Heart right ventricle (tissue), 16 donors: ENCODE measurements at regions not wholly inside any gene's neighbourhood (a gene's known extent, or its start where the extent isn't known, plus 50 kb on each side); places are given as distances from the start of the nearest gene placed in this dataset.

Experiments used
- ATAC-seq, 8 donors: fragments of 200-7000 bp; cut with Tn5 transposase; one replicate each; pipeline ENCODE4 v1.9.1; 2020; ENCODE audit warnings: mild to moderate bottlenecking in 8 of 8, moderate library complexity in 8 of 8, moderate number of reproducible peaks in 1 of 8
- DNase-seq, 2 donors: peaks; one replicate each; pipeline ENCODE4 v3.0.0-alpha.2; 2020
- H3K27ac ChIP-seq, 10 donors: fragments of 200-600 bp; sonication (generic) in 2 of 10; one replicate each; pipeline versions ENCODE4 v1.5.0 to v1.8.0; 2020 to 2022; ENCODE audit warnings: mild to moderate bottlenecking in 3 of 10
- H3K27me3 ChIP-seq, 7 donors: fragments of 200-600 bp; one replicate each; pipeline ENCODE4 v1.8.0; 2021 to 2022; ENCODE audit warnings: mild to moderate bottlenecking in 2 of 7
- H3K36me3 ChIP-seq, 9 donors: fragments of 200-600 bp; sonication (generic) in 1 of 9; one replicate each; pipeline versions ENCODE4 v1.5.0 to v1.8.0; 2020 to 2022; ENCODE audit warnings: mild to moderate bottlenecking in 2 of 9
- H3K4me1 ChIP-seq, 9 donors: fragments of 200-600 bp; sonication (generic) in 1 of 9; one replicate each; pipeline versions ENCODE4 v1.5.0 to v1.8.0; 2020 to 2022; ENCODE audit warnings: mild to moderate bottlenecking in 4 of 9
- H3K4me3 ChIP-seq, 10 donors: fragments of 200-600 bp; sonication (generic) in 2 of 10; one replicate each; pipeline versions ENCODE4 v1.5.0 to v1.8.0; 2020 to 2022; ENCODE audit warnings: mild to moderate bottlenecking in 7 of 10, moderate library complexity in 2 of 10
- H3K9me3 ChIP-seq, 11 donors: fragments of 200-600 bp in 10 of 11; sonication (generic) in 2 of 11; one replicate each; pipeline versions ENCODE4 v1.5.0 to v1.8.0; 2013 to 2022; ENCODE audit warnings: mild to moderate bottlenecking in 2 of 11, control low read depth in 1 of 11, moderate library complexity in 1 of 11
- WGBS, 2 donors: extraction: QIAGEN DNeasy Blood & Tissue Kit; methylation state at CpG; one replicate each; pipeline ENCODE4 v1.1.7; 2013; ENCODE audit warnings: inconsistent platforms in 1 of 2; 5-methylcytosine and 5-hydroxymethylcytosine counted together
- intact Hi-C, 10 donors: fragments of 100-400 bp; cut with DNase I; formaldehyde crosslinking; loops; one replicate each; pipeline versions ENCODE4 v1.11.1 to v1.14.2; 2022
- TF ChIP-seq, protein P1 (sequence below), 9 donors: fragments of 200-600 bp; sonication (generic) in 2 of 9; IDR thresholded peaks; one replicate each; pipeline versions ENCODE4 v1.5.0 to v1.8.0; 2021 to 2022; ENCODE audit warnings: antibody characterized with exemption in 9 of 9, mild to moderate bottlenecking in 5 of 9, moderate library complexity in 1 of 9
- donor health status: Arrhythmogenic right ventricular cardiomyopathy.
- donor health status: ischemic (EF 13 %, LVEDD 7.1; RV severe dilation, severe dysfunction).
- donor health status: healthy with polysubstance abuse.
- donor health status: DM: no; HTN: yes; CAD: no.
- donor health status: DM: no; HTN: no; CAD: no.
- donor health status: ischemic (EF 25% LVEDD 6.9; RV normal size, moderate dysfunction).
- donor health status: ischemic (EF 25% LVEDD 5.7; RV mildly dilated, moderate dysfunction).
- donor health status: healthy.
- donor health status: DM: yes; HTN: yes; CAD: no.
- donor health status: Ischemic cardiomyopathy.
- donor health status: ischemic (EF 35%, LVEDD 5.7; RV mildly dilated, moderate dysfunction).
- donor health status: nonischemic (EF 11% LVEDD 7.7; RV severe dilation, severe dysfunction).
- donor health status: DM: yes; HTN: yes; CAD: no.
- donor health status: PGD.
- donor health status: ischemic (EF 29% LVEDD 5.4; RV normal size, mild dysfunction).
- donor health status: nonischemic (EF 23%, LVEDD 6.1; RV moderate dilation, normal function).

DNA sequence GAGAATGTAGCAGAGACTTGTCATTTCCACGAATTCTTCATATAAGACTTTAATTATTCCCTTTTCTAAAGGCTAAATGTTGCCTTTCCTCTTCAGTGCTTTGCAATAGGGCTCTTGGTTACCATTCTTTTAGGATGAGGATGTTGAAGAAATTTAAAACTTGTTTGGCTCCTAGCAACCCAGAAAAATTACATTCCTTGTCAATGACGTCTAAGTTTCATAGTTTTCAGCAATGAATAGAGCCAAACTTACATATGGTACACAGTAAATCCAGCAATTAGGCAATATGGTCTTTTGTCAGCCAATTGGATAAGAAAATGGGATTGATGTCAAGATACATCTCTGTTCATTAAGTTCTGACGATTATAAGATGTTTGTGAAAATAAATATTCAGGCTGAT lies 1639.6 kb upstream of the PCDH10 start:
- 32 to 44% methylated on average over 3 of the region's 3 CpGs for whole genome bisulfite sequencing, 2 donors
- Histone ChIP-seq H3K4me3 (no peak overlapping the region), H3K27ac (no peak overlapping the region), H3K36me3 (no peaks in the 10 kb centered on the region), H3K27me3 (no peaks in the 10 kb centered on the region), H3K9me3 (no peaks in the 10 kb centered on the region), H3K4me1 (no peaks in the 10 kb centered on the region)
- no peak for ATAC-seq
- intact Hi-C loops, result no loop called here
- DNase-seq, result no peak
- TF ChIP-seq, protein P1, sequence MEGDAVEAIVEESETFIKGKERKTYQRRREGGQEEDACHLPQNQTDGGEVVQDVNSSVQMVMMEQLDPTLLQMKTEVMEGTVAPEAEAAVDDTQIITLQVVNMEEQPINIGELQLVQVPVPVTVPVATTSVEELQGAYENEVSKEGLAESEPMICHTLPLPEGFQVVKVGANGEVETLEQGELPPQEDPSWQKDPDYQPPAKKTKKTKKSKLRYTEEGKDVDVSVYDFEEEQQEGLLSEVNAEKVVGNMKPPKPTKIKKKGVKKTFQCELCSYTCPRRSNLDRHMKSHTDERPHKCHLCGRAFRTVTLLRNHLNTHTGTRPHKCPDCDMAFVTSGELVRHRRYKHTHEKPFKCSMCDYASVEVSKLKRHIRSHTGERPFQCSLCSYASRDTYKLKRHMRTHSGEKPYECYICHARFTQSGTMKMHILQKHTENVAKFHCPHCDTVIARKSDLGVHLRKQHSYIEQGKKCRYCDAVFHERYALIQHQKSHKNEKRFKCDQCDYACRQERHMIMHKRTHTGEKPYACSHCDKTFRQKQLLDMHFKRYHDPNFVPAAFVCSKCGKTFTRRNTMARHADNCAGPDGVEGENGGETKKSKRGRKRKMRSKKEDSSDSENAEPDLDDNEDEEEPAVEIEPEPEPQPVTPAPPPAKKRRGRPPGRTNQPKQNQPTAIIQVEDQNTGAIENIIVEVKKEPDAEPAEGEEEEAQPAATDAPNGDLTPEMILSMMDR (IDR thresholded peaks at IDR 0.05), result no peak

DNA sequence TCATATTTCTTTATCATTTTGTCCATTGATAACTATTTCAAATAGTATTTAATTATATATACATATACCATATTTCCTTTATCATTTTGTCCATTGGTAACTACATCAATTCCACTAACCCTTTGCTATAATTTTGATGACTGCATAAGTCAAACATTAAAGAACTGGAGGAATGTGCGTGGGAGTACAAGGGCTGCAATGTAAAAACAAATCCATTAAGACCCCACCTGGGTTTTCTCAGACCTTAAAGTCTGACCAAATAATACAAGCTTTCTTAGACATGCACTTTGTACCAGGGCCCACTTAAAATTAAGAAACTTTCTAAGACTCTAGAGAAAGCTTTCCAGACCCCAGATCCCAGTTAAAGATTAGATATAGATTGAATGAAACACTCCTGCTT lies 1622.4 kb upstream of the PCDH10 start:
- Histone ChIP-seq H3K4me1 (no peaks in the 10 kb centered on the region), H3K27me3 (no peaks in the 10 kb centered on the region), H3K4me3 (no peak overlapping the region), H3K27ac (no peak overlapping the region), H3K9me3 (no peaks in the 10 kb centered on the region), H3K36me3 (no peaks in the 10 kb centered on the region)
- intact Hi-C loops, result no loop called here
- TF ChIP-seq, protein P1 (IDR thresholded peaks at IDR 0.05), result no peak
- DNase-seq, result no peak
- 77 to 84% methylated on average over 1 of the region's 1 CpG for WGBS, 2 donors
- no peak for ATAC-seq

DNA sequence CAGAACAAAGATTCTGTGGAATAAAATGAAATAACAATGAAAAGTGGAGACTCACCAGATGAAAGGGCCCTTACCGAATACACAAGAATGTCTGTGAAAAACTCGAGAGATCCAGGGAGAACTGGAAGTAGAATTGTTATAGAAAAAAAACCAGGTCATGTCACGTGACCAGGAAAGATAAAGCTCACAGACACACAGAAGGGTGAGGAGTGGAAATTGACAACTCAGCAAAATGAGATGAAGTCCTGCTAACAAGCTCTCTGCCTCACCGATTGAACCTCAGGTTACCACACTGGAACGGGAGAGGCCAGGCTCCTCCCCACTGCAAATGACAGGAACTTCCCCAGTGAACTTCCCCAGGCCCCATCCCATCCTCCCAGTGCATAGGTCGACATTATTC lies 1618.0 kb upstream of the PCDH10 start:
- H3K4me3 ChIP-seq, result no peak overlapping the region
- H3K4me1 ChIP-seq, result no peaks in the 10 kb centered on the region
- H3K27me3 ChIP-seq, result no peaks in the 10 kb centered on the region
- TF ChIP-seq, protein P1 (IDR thresholded peaks at IDR 0.05), result no peak
- DNase-seq (no peak), ATAC-seq (no peak)
- H3K27ac ChIP-seq, result no peak overlapping the region
- no peaks in the 10 kb centered on the region for H3K9me3 ChIP-seq
- H3K36me3 ChIP-seq, result no peaks in the 10 kb centered on the region
- intact Hi-C loops, result no loop called here
- WGBS, 2 donors, result 72 to 74% methylated on average over 6 of the region's 6 CpGs

DNA sequence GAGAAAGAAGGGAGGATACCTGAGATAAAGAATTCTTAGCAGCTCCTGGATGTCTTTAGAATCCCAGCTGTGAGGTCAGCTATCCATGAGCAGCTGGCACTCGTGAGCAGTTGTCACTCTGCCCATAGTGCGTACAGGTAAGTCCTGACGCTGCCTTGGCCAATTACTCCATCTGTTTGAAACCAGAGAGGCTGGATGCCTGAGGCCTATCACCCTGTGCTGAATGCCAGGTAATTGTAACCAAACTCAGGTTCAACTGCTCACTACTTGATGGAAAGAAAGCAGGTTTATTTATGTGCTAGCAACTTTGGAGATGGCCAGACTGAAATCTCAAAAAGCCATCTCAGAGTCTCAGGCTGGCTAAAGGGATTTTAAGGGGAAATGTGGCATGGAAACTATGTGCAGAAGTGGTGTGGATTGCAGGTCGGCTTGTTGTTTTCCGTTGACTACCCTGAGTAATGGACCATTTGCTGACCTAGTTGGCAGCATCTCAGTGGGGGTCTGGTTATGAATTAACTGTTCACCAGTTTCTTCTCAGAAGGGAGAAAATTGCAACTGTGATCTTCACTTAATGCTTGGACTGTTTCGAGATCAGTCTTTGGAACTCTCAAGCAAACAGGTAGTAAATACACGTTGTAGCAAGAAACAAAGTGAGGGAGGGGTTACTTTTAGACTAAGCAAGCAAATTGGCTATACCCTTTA lies 1614.0 kb upstream of the PCDH10 start:
- TF ChIP-seq, protein P1 (IDR thresholded peaks at IDR 0.05), result no peak
- 81 to 86% methylated on average over 7 of the region's 7 CpGs for WGBS, 2 donors

More for the DNA sequence above, 1614.0 kb upstream of the PCDH10 start:
- Histone ChIP-seq H3K4me1 (no peaks in the 10 kb centered on the region), H3K27ac (no peak overlapping the region), H3K27me3 (no peaks in the 10 kb centered on the region), H3K9me3 (peaks cover 0 to 6% (median 0%) of the 10 kb centered on the region in 11 donors), H3K36me3 (no peaks in the 10 kb centered on the region), H3K4me3 (no peak overlapping the region)
- DNase-seq (no peak), ATAC-seq (no peak)
- intact Hi-C loops, result no loop called here
